ENCODE measurements at regions not wholly inside any gene's neighbourhood (a gene's known extent, or its start where the extent isn't known, plus 50 kb on each side); places are given as distances from the start of the nearest gene placed in this dataset.

- no peak overlapping the region for H3K4me3 ChIP-seq (ENCODE audit: low read depth, low read length)
- no peak for DNase-seq (ENCODE audit: low read depth)
- TF ChIP-seq CTCF (IDR thresholded peaks at IDR 0.05; ENCODE audit: low read depth, low read length, missing control alignments) = no peak
These were observed 296.8 kb downstream of the WDR72 start for GRCh38 chr15:53462651-53463050.

DNA sequence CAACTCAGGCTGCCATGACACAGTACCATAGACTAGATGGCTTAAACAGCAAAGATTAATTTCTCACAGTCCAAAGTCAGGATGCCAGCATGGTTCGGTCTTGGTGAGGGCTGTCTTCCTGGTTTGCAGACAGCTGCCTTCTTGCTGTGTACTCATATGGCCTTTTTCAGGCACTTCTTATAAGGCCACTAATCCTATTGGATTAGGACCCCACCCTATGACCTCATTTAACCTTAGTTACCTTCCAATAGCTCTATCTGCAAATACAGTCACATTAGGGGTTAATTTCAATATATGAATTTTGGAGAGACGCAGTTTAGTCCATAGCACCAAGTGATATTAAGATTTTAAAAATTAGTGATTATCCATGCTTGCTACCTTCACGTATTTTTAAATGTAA is 297.8 kb downstream of the WDR72 start:
- H3K4me3 ChIP-seq (ENCODE audit: low read depth, low read length) = no peak overlapping the region
- no peak for DNase-seq (ENCODE audit: low read depth)
- no peak for TF ChIP-seq CTCF (IDR thresholded peaks at IDR 0.05; ENCODE audit: low read depth, low read length, missing control alignments)

DNA sequence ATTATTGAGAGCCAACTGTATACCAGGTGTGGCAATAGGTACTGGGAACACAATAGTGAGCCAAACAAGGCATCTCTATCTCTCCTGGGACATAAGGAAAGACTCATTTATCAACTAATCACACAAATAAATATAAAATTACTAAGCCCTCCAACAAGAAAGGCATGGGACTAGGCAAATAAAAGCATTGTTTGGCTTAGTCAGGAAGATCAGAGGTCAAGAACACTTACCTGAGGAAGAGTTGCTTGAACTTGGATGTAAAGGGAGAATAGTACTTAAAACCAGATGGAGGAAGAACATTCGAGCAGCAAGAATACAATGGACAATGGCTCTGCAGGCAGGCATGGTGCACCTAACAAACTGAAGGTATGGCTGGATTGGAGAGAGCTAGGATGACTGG is 300.7 kb downstream of the WDR72 start:
- TF ChIP-seq CTCF (IDR thresholded peaks at IDR 0.05; ENCODE audit: low read depth, low read length, missing control alignments) = no peak
- no peak for DNase-seq (ENCODE audit: low read depth)
- H3K4me3 ChIP-seq (ENCODE audit: low read depth, low read length) = no peak overlapping the region

- TF ChIP-seq CTCF (IDR thresholded peaks at IDR 0.05; ENCODE audit: low read depth, low read length, missing control alignments) = no peak
- H3K4me3 ChIP-seq (ENCODE audit: low read depth, low read length) = no peak overlapping the region
- no peak for DNase-seq (ENCODE audit: low read depth)
These were observed 302.0 kb downstream of the WDR72 start for GRCh38 chr15:53457479-53457878.

- no peak for TF ChIP-seq CTCF (IDR thresholded peaks at IDR 0.05; ENCODE audit: low read depth, low read length, missing control alignments)
- no peak overlapping the region for H3K4me3 ChIP-seq (ENCODE audit: low read depth, low read length)
- no peak for DNase-seq (ENCODE audit: low read depth)
These were observed 304.4 kb downstream of the WDR72 start for GRCh38 chr15:53454843-53455721.

GRCh38 chr15:53454535-53454842 is 305.0 kb downstream of the WDR72 start:
- DNase-seq (ENCODE audit: low read depth) = no peak
- TF ChIP-seq CTCF (IDR thresholded peaks at IDR 0.05; ENCODE audit: low read depth, low read length, missing control alignments) = no peak

More at GRCh38 chr15:53454535-53454842, 305.0 kb downstream of the WDR72 start:
- no peak overlapping the region for H3K4me3 ChIP-seq (ENCODE audit: low read depth, low read length)

All from GM12864 (cell line).